GM23338 (cell line): ENCODE measurements at regions not wholly inside any gene's neighbourhood (a gene's known extent, or its start where the extent isn't known, plus 50 kb on each side); places are given as distances from the start of the nearest gene placed in this dataset.

ENCODE experiments used
- ATAC-seq: fragments of 200-7000 bp; cut with Tn5 transposase; 3 replicates; pipeline ENCODE4 v1.9.1; 2020
- DNase-seq: peaks from one replicate; pipeline ENCODE4 v3.0.0-alpha.2; 2015; ENCODE audit warnings: low spot score
- H2AFZ ChIP-seq: fragments of 200-600 bp; sonication (generic); 2 replicates; pipeline ENCODE4 v1.8.0; 2016; ENCODE audit warnings: antibody characterized with exemption, mild to moderate bottlenecking, moderate library complexity
- H3F3A ChIP-seq: fragments of 200-600 bp; sonication (generic); replicated peaks from 2 replicates; pipeline ENCODE4 v1.8.0; 2017; ENCODE audit warnings: antibody characterized with exemption, mixed run types, low read depth
- H3K27ac ChIP-seq: fragments of 200-600 bp; sonication (generic); 2 replicates; pipeline ENCODE4 v1.6.1; 2016; ENCODE audit warnings: low read depth
- H3K27me3 ChIP-seq: fragments of 200-600 bp; sonication (generic); 2 replicates; pipeline ENCODE4 v1.8.0; 2016; ENCODE audit warnings: mild to moderate bottlenecking, mixed run types, moderate library complexity; ENCODE audit not compliant: insufficient read depth
- H3K36me3 ChIP-seq: fragments of 200-600 bp; sonication (generic); 2 replicates; pipeline ENCODE4 v1.8.0; 2016; ENCODE audit warnings: mild to moderate bottlenecking; ENCODE audit not compliant: insufficient read depth
- H3K4me1 ChIP-seq: fragments of 200-600 bp; sonication (generic); 2 replicates; pipeline ENCODE4 v1.8.0; 2016; ENCODE audit warnings: mild to moderate bottlenecking, moderate library complexity; ENCODE audit not compliant: insufficient read depth
- H3K4me2 ChIP-seq: fragments of 200-600 bp; sonication (generic); 2 replicates; pipeline ENCODE4 v1.7.1; 2017; ENCODE audit warnings: mixed run types
- H3K4me3 ChIP-seq: fragments of 200-600 bp; sonication (generic); 2 replicates; pipeline ENCODE4 v1.6.1; 2016; ENCODE audit warnings: mixed run types
- H3K79me2 ChIP-seq: fragments of 200-600 bp; sonication (generic); replicated peaks from 2 replicates; pipeline ENCODE4 v1.8.0; 2017; ENCODE audit warnings: mild to moderate bottlenecking; ENCODE audit not compliant: insufficient read depth
- H3K9me2 ChIP-seq: fragments of 200-600 bp; sonication (generic); 2 replicates; pipeline ENCODE4 v1.8.0; 2017; ENCODE audit not compliant: insufficient read depth
- H4K20me1 ChIP-seq: fragments of 200-600 bp; sonication (generic); replicated peaks from 2 replicates; pipeline ENCODE4 v1.8.0; 2017; ENCODE audit warnings: mild to moderate bottlenecking; ENCODE audit not compliant: insufficient read depth
- H3K27ac Mint-ChIP-seq: 2 replicates; pipeline ENCODE4 v1.8.0; 2020; ENCODE audit warnings: inconsistent platforms, mild to moderate bottlenecking, moderate library complexity, mixed read lengths
- H3K27me3 Mint-ChIP-seq: 3 replicates; pipeline ENCODE4 v1.8.0; 2022; ENCODE audit warnings: low read depth, mild to moderate bottlenecking, moderate library complexity, mixed read lengths, inconsistent platforms; ENCODE audit not compliant: insufficient read depth, poor library complexity
- H3K36me3 Mint-ChIP-seq: 3 replicates; pipeline ENCODE4 v1.8.0; 2021; ENCODE audit warnings: low read depth, mild to moderate bottlenecking, inconsistent platforms, moderate library complexity, mixed read lengths
- H3K4me1 Mint-ChIP-seq: 3 replicates; pipeline ENCODE4 v1.8.0; 2020; ENCODE audit warnings: mild to moderate bottlenecking, inconsistent platforms, mixed read lengths
- H3K4me3 Mint-ChIP-seq: 3 replicates; pipeline ENCODE4 v1.8.0; 2021; ENCODE audit warnings: moderate library complexity, mild to moderate bottlenecking, inconsistent platforms, mixed read lengths
- H3K9me3 Mint-ChIP-seq: 3 replicates; pipeline ENCODE4 v1.8.0; 2020; ENCODE audit warnings: moderate library complexity, mild to moderate bottlenecking, inconsistent platforms, mixed read lengths
- CTCF ChIP-seq, 2 experiments: fragments of 200-600 bp in 1 of 2; sonication (generic) in 1 of 2; conservative IDR thresholded peaks; 2 replicates each; pipeline versions ENCODE4 v1.5.1 to v1.6.1; 2016 to 2017; ENCODE audit warnings: antibody characterized with exemption in 2 of 2, low read depth in 2 of 2, mild to moderate bottlenecking in 2 of 2, moderate library complexity in 1 of 2
- ETS1 ChIP-seq: IDR thresholded peaks from 2 replicates; pipeline ENCODE4 v1.6.1; 2016; ENCODE audit warnings: antibody characterized with exemption
- EZH2 ChIP-seq: fragments of 200-600 bp; sonication (generic); IDR thresholded peaks from one replicate; pipeline ENCODE4 v1.8.0; 2017; ENCODE audit warnings: antibody characterized with exemption, mild to moderate bottlenecking, low read depth; ENCODE audit not compliant: unreplicated experiment
- JUNB ChIP-seq: IDR thresholded peaks from one replicate; pipeline ENCODE4 v1.6.1; 2016; ENCODE audit warnings: antibody characterized with exemption; ENCODE audit not compliant: unreplicated experiment
- POLR2AphosphoS5 ChIP-seq: IDR thresholded peaks from 2 replicates; pipeline ENCODE4 v1.6.1; 2016; ENCODE audit warnings: antibody characterized with exemption, low read depth
- REST ChIP-seq: IDR thresholded peaks from one replicate; pipeline ENCODE4 v1.6.1; 2018; ENCODE audit warnings: antibody characterized with exemption; ENCODE audit not compliant: unreplicated experiment
- ZNF114 ChIP-seq: fragments of 250-450 bp; sonication (Bioruptor Pico); IDR thresholded peaks from 2 replicates; pipeline ENCODE4 v1.5.0; 2020; ENCODE audit warnings: mild to moderate bottlenecking, moderate library complexity
- ZNF331 ChIP-seq: fragments of 250-450 bp; sonication (Bioruptor Pico); IDR thresholded peaks from 2 replicates; pipeline ENCODE4 v1.5.0; 2020; ENCODE audit warnings: low read depth, mild to moderate bottlenecking, moderate library complexity

- TF ChIP-seq ETS1 (no peak), ZNF331 (no peak), REST (no peak), JUNB (no peak)
These were observed 573.7 kb downstream of the BCL11B start (continued) for GRCh38 chr14:98698341-98698740.

GRCh38 chr14:98700748-98701147, 571.2 kb downstream of the BCL11B start:
- no peak for ATAC-seq
- H3K27ac Mint-ChIP-seq, result no peak overlapping the region
- no peak for TF ChIP-seq POLR2AphosphoS5
- TF ChIP-seq CTCF (conservative IDR thresholded peaks at IDR 0.05; ENCODE audit: low read depth in 2 of 2), result 0 out of 4 replicates have a peak, but pooled peaks of 1 of the 2 experiments have one; percentile 19
- H3K36me3 ChIP-seq, result no peaks in the 10 kb centered on the region
- no peak overlapping the region for H3K4me3 ChIP-seq
- no peak overlapping the region for H3K4me3 Mint-ChIP-seq
- no peaks in the 10 kb centered on the region for H3K36me3 Mint-ChIP-seq
- no peaks in the 10 kb centered on the region for H3K79me2 ChIP-seq
- H3K4me1 ChIP-seq, result no peaks in the 10 kb centered on the region
- H3K9me2 ChIP-seq, result peaks cover 13% of the 10 kb centered on the region
- H3K9me3 Mint-ChIP-seq, result no peaks in the 10 kb centered on the region; the same call in 1 of the 3 replicates
- H2AFZ ChIP-seq, result no peak overlapping the region
- H4K20me1 ChIP-seq, result no peaks in the 10 kb centered on the region
- DNase-seq, result no peak
- no peak overlapping the region for H3K27ac ChIP-seq
- H3K4me2 ChIP-seq, result no peak overlapping the region
- no peaks in the 10 kb centered on the region for H3K27me3 ChIP-seq
- peaks cover 22% of the 10 kb centered on the region for H3K4me1 Mint-ChIP-seq
- H3F3A ChIP-seq, result no peaks in the 10 kb centered on the region
- H3K27me3 Mint-ChIP-seq, result peaks cover 9% of the 10 kb centered on the region

- Histone ChIP-seq H4K20me1 (no peaks in the 10 kb centered on the region), H3K27ac (no peak overlapping the region), H3K36me3 (no peaks in the 10 kb centered on the region), H3K27me3 (no peaks in the 10 kb centered on the region), H2AFZ (no peak overlapping the region), H3K4me1 (no peaks in the 10 kb centered on the region), H3K79me2 (no peaks in the 10 kb centered on the region), H3K4me3 (no peak overlapping the region), H3K4me2 (no peak overlapping the region), H3K9me2 (peaks cover 13% of the 10 kb centered on the region; the same call in 1 of the 2 replicates), H3F3A (no peaks in the 10 kb centered on the region)
- Mint-ChIP-seq H3K4me3 (no peak overlapping the region), H3K9me3 (no peaks in the 10 kb centered on the region; the same call in 1 of the 3 replicates), H3K27ac (no peak overlapping the region), H3K4me1 (peaks cover 22% of the 10 kb centered on the region), H3K36me3 (no peaks in the 10 kb centered on the region), H3K27me3 (peaks cover 9% of the 10 kb centered on the region)
- ATAC-seq (no peak), DNase-seq (no peak)
- TF ChIP-seq EZH2 (no peak), ETS1 (no peak), POLR2AphosphoS5 (no peak), ZNF331 (no peak), REST (no peak), CTCF (conservative IDR thresholded peaks at IDR 0.05; ENCODE audit: low read depth in 2 of 2) (no peak), ZNF114 (CRISPR knock-in tag) (no peak)
These were observed 570.6 kb downstream of the BCL11B start for GRCh38 chr14:98701377-98701776.
